K562 (cell line): ENCODE measurements at regions not wholly inside any gene's neighbourhood (a gene's known extent, or its start where the extent isn't known, plus 50 kb on each side); places are given as distances from the start of the nearest gene placed in this dataset.

Experiments used
- ATAC-seq: fragments of 200-7000 bp; cut with Tn5 transposase; 3 replicates; pipeline ENCODE4 v1.9.1; 2020; ENCODE audit warnings: moderate library complexity
- BruUV-seq: library from RNA; stranded (reverse); fragments of 400-500 nt; replicated peaks from 2 replicates; lab custom pipeline; 2021; lab: Mats Ljungman, UMichigan
- CTCF ChIA-PET: fragments of 300-600 bp; formaldehyde crosslinking; extraction: SDS; loops from one replicate; lab custom pipeline; 2021; ENCODE audit warnings: low intra/inter-chr PET ratio; lab: Yijun Ruan, JAX
- POLR2A ChIA-PET: fragments of 300-600, 350-650 bp; sonication (Branson Sonifier 250); formaldehyde crosslinking; extraction: SDS; loops from one replicate; lab custom pipeline; 2021; ENCODE audit warnings: antibody characterized with exemption, inconsistent platforms; lab: Yijun Ruan, JAX
- DNase-seq, 4 experiments: peaks; one replicate each; pipeline versions ENCODE4 v3.0.0 to v3.0.0-alpha.2; 2011 to 2018; ENCODE audit warnings: low spot score in 3 of 4, mixed read lengths in 3 of 4; ENCODE audit errors: extremely low read depth in 1 of 4
- FAIRE-seq: peaks from 2 replicates; lab custom pipeline; 2011; peaks lifted over from hg19 to GRCh38; lab: Jason Lieb, UNC
- H2AFZ ChIP-seq: 2 replicates; pipeline ENCODE4 v1.6.0; 2011; ENCODE audit warnings: low read depth, low read length, control low read depth, inconsistent platforms
- H3K27ac ChIP-seq: fragments of 200-600 bp; 3 replicates; pipeline ENCODE4 v1.8.0; 2011; ENCODE audit warnings: low read depth, mild to moderate bottlenecking, control low read depth, inconsistent platforms, low read length, moderate library complexity, mixed read lengths; ENCODE audit errors: extremely low read depth
- H3K27me3 ChIP-seq, 2 experiments: fragments of 300-600 bp in 1 of 2; 2 replicates in 1 of 2; 3 replicates in 1 of 2; pipeline versions ENCODE4 v1.6.0 to v1.8.0; 2011; ENCODE audit warnings: inconsistent platforms in 2 of 2, low read length in 2 of 2, mild to moderate bottlenecking in 1 of 2, mixed read lengths in 1 of 2, moderate library complexity in 1 of 2; ENCODE audit not compliant: control insufficient read depth in 2 of 2, insufficient read depth in 2 of 2
- H3K36me3 ChIP-seq: fragments of 300-600 bp; 3 replicates; pipeline ENCODE4 v1.8.0; 2011; ENCODE audit warnings: mild to moderate bottlenecking, low read length, inconsistent platforms; ENCODE audit not compliant: control insufficient read depth, insufficient read depth
- H3K4me1 ChIP-seq, 2 experiments: fragments of 200-600 bp in 1 of 2; replicated peaks in 1 of 2; 2 replicates in 1 of 2; 3 replicates in 1 of 2; pipeline versions ENCODE4 v1.5.1 to v1.8.0; 2011; ENCODE audit warnings: inconsistent platforms in 2 of 2, low read length in 2 of 2, mild to moderate bottlenecking in 1 of 2, mixed read lengths in 1 of 2, moderate library complexity in 1 of 2; ENCODE audit not compliant: control insufficient read depth in 2 of 2, insufficient read depth in 2 of 2
- H3K4me2 ChIP-seq: 2 replicates; pipeline ENCODE4 v1.6.1; 2011; ENCODE audit warnings: low read length, control low read depth, inconsistent platforms, mixed read lengths; ENCODE audit not compliant: insufficient read depth
- H3K4me3 ChIP-seq: fragments of 200-600 bp; sonication (generic), shearing (Covaris generic); 2 replicates; pipeline ENCODE4 v1.5.1; 2016; ENCODE audit warnings: control low read depth, inconsistent platforms
- H3K79me2 ChIP-seq: fragments of 200-600 bp; 3 replicates; pipeline ENCODE4 v1.8.0; 2011; ENCODE audit warnings: low read length, inconsistent platforms; ENCODE audit not compliant: control insufficient read depth, insufficient read depth
- H3K9ac ChIP-seq, 2 experiments: 2 replicates each; pipeline versions ENCODE4 v1.6.0 to v1.6.1; 2011; ENCODE audit warnings: low read depth in 2 of 2, low read length in 2 of 2, control low read depth in 1 of 2, inconsistent platforms in 1 of 2, mild to moderate bottlenecking in 1 of 2, mixed read lengths in 1 of 2; ENCODE audit not compliant: insufficient read depth in 1 of 2
- H3K9me1 ChIP-seq: one replicate; pipeline ENCODE4 v1.6.0; 2011; ENCODE audit warnings: inconsistent platforms, mild to moderate bottlenecking, low read length, moderate library complexity; ENCODE audit not compliant: control insufficient read depth, insufficient read depth
- H3K9me3 ChIP-seq: replicated peaks from 2 replicates; pipeline ENCODE4 v1.5.1; 2011; ENCODE audit warnings: low read depth, low read length, inconsistent platforms; ENCODE audit not compliant: control insufficient read depth, insufficient read depth
- H4K20me1 ChIP-seq: replicated peaks from 2 replicates; pipeline ENCODE4 v1.6.1; 2011; ENCODE audit warnings: low read length, inconsistent platforms, mixed read lengths; ENCODE audit not compliant: control insufficient read depth, insufficient read depth
- DACH1 ChIP-seq: fragments of 450-650 bp; IDR thresholded peaks from 2 replicates; pipeline ENCODE4 v1.6.1; 2018; ENCODE audit not compliant: partially characterized antibody
- DMBX1 ChIP-seq: fragments of 250-450 bp; sonication (Bioruptor Pico); IDR thresholded peaks from 2 replicates; pipeline ENCODE4 v1.8.0; 2022; ENCODE audit warnings: inconsistent platforms, mild to moderate bottlenecking, moderate library complexity, borderline replicate concordance
- ETS2 ChIP-seq: IDR thresholded peaks from 2 replicates; pipeline ENCODE4 v1.6.1; 2016; ENCODE audit warnings: borderline replicate concordance, missing genetic modification characterization, mild to moderate bottlenecking, moderate library complexity, missing compliant biosample characterization; ENCODE audit not compliant: poor library complexity, severe bottlenecking
- GATA2 ChIP-seq: sonication (generic); formaldehyde crosslinking; IDR thresholded peaks from 2 replicates; pipeline ENCODE4 v1.4.0; 2020; ENCODE audit warnings: mild to moderate bottlenecking, missing genetic modification reagents
- KLF6 ChIP-seq: fragments of 250-450 bp; sonication (Bioruptor Pico); IDR thresholded peaks from 2 replicates; pipeline ENCODE4 v1.4.0; 2020; ENCODE audit warnings: mild to moderate bottlenecking, moderate library complexity, borderline replicate concordance
- NCOR1 ChIP-seq: fragments of 450-650 bp; IDR thresholded peaks from 2 replicates; pipeline ENCODE4 v1.6.1; 2016; ENCODE audit warnings: mild to moderate bottlenecking, moderate library complexity
- PTBP1 ChIP-seq: fragments of 200-400 bp; formaldehyde crosslinking; IDR thresholded peaks from 2 replicates; pipeline ENCODE4 v1.6.1; 2017; ENCODE audit warnings: low read depth, low read length
- RAD51 ChIP-seq: fragments of 450-650 bp; IDR thresholded peaks from 2 replicates; pipeline ENCODE4 v1.7.1; 2016; ENCODE audit warnings: low read depth, mild to moderate bottlenecking, borderline replicate concordance
- SRSF1 ChIP-seq: fragments of 200-400 bp; formaldehyde crosslinking; IDR thresholded peaks from 2 replicates; pipeline ENCODE4 v1.6.1; 2017; ENCODE audit warnings: mild to moderate bottlenecking, low read depth, low read length, moderate library complexity
- STAT5B ChIP-seq: fragments of 250-450 bp; sonication (Bioruptor Pico); IDR thresholded peaks from 2 replicates; pipeline ENCODE4 v1.8.0; 2021; ENCODE audit warnings: mild to moderate bottlenecking, inconsistent platforms
- XRCC4 ChIP-seq: IDR thresholded peaks from one replicate; pipeline ENCODE4 v1.6.1; 2011; ENCODE audit not compliant: insufficient read depth, insufficient read length; ENCODE audit errors: extremely low read depth
- WGBS: fragments of 100-300 bp; shearing (Covaris generic); methylation state at CpG from one replicate; pipeline ENCODE4 v1.1.6; 2016; ENCODE audit warnings: low coverage, mixed read lengths; ENCODE audit not compliant: insufficient coverage; ENCODE audit errors: missing lambda C conversion rate; 5-methylcytosine and 5-hydroxymethylcytosine counted together
- in situ Hi-C: fragments of 300-500 bp; cut with MboI; formaldehyde crosslinking; loops from 4 replicates; pipeline ENCODE4 v1.15.0; 2018; ENCODE audit warnings: inconsistent platforms, mixed read lengths
- intact Hi-C: fragments of 100-400 bp; cut with micrococcal nuclease; formaldehyde crosslinking; loops from 2 replicates; pipeline ENCODE4 v1.14.2; 2022
- TF ChIP-seq, protein P1 (sequence below): fragments of 450-650 bp; IDR thresholded peaks from 2 replicates; pipeline ENCODE4 v1.6.1; 2018; ENCODE audit not compliant: partially characterized antibody
- TF ChIP-seq, protein P2 (sequence below): IDR thresholded peaks from 2 replicates; pipeline ENCODE4 v1.6.1; 2012; ENCODE audit warnings: low read depth, low read length, improper control_type of control experiment, borderline replicate concordance
- TF ChIP-seq, protein P3 (sequence below): sonication (generic); formaldehyde crosslinking; IDR thresholded peaks from 2 replicates; pipeline ENCODE4 v1.8.0; 2023; ENCODE audit warnings: mild to moderate bottlenecking, missing genetic modification reagents

DNA sequence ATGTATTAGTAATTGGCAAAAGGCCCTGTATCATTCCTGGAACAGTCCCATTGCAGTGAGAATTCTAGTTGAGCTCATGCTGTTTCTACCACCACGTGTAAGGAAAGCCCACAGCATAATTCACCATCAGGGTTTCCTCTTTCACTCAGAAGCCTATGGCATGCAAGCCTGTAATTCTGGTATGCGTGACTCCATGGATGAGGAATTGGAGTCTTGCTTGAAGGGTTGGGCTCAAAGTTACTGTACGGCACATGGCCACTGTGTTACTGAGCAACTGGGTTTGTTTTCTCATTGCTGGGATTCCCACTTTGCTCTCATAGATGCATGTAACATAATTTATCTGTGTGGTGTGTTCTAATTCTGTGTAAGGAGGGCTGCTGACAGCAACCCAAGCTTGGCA, 132.3 kb upstream of the NR3C2 start:
- no peaks in the 10 kb centered on the region for H3K4me1 ChIP-seq
- H3K9ac ChIP-seq = no peak overlapping the region
- no peaks in the 10 kb centered on the region for H3K9me1 ChIP-seq
- no peaks in the 10 kb centered on the region for H3K27me3 ChIP-seq
- BruUV-seq = no TSS peak
- no peaks in the 10 kb centered on the region for H3K9me3 ChIP-seq
- no peak overlapping the region for H3K4me2 ChIP-seq
- CTCF ChIA-PET = no interaction called here
- H3K79me2 ChIP-seq = no peaks in the 10 kb centered on the region
- no peaks in the 10 kb centered on the region for H3K36me3 ChIP-seq
- 0% methylated on average over 3 of the region's 3 CpGs for WGBS
- POLR2A ChIA-PET = no interaction called here
- H2AFZ ChIP-seq = no peak overlapping the region
- in situ Hi-C loops = no loop called here
- intact Hi-C loops = no loop called here
- ATAC-seq (no peak), FAIRE-seq (no peak), DNase-seq (no peak)
- H3K4me3 ChIP-seq = no peak overlapping the region
- H4K20me1 ChIP-seq = no peaks in the 10 kb centered on the region
- no peak overlapping the region for H3K27ac ChIP-seq
- no peak for TF ChIP-seq DACH1
- no peak for TF ChIP-seq NCOR1
- TF ChIP-seq ETS2 (tag) = no peak
- no peak for TF ChIP-seq GATA2
- TF ChIP-seq RAD51 = no peak
- TF ChIP-seq, protein P1, sequence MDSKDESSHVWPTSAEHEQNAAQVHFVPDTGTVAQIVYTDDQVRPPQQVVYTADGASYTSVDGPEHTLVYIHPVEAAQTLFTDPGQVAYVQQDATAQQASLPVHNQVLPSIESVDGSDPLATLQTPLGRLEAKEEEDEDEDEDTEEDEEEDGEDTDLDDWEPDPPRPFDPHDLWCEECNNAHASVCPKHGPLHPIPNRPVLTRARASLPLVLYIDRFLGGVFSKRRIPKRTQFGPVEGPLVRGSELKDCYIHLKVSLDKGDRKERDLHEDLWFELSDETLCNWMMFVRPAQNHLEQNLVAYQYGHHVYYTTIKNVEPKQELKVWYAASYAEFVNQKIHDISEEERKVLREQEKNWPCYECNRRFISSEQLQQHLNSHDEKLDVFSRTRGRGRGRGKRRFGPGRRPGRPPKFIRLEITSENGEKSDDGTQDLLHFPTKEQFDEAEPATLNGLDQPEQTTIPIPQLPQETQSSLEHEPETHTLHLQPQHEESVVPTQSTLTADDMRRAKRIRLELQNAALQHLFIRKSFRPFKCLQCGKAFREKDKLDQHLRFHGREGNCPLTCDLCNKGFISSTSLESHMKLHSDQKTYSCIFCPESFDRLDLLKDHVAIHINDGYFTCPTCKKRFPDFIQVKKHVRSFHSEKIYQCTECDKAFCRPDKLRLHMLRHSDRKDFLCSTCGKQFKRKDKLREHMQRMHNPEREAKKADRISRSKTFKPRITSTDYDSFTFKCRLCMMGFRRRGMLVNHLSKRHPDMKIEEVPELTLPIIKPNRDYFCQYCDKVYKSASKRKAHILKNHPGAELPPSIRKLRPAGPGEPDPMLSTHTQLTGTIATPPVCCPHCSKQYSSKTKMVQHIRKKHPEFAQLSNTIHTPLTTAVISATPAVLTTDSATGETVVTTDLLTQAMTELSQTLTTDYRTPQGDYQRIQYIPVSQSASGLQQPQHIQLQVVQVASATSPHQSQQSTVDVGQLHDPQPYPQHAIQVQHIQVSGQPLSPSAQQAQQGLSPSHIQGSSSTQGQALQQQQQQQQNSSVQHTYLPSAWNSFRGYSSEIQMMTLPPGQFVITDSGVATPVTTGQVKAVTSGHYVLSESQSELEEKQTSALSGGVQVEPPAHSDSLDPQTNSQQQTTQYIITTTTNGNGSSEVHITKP = no peak
- TF ChIP-seq SRSF1 = no peak
- TF ChIP-seq, protein P2, sequence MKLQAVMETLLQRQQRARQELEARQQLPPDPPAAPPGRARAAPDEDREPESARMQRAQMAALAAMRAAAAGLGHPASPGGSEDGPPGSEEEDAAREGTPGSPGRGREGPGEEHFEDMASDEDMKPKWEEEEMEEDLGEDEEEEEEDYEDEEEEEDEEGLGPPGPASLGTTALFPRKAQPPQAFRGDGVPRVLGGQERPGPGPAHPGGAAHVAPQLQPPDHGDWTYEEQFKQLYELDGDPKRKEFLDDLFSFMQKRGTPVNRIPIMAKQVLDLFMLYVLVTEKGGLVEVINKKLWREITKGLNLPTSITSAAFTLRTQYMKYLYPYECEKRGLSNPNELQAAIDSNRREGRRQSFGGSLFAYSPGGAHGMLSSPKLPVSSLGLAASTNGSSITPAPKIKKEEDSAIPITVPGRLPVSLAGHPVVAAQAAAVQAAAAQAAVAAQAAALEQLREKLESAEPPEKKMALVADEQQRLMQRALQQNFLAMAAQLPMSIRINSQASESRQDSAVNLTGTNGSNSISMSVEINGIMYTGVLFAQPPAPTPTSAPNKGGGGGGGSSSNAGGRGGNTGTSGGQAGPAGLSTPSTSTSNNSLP = no peak
- TF ChIP-seq, protein P3, sequence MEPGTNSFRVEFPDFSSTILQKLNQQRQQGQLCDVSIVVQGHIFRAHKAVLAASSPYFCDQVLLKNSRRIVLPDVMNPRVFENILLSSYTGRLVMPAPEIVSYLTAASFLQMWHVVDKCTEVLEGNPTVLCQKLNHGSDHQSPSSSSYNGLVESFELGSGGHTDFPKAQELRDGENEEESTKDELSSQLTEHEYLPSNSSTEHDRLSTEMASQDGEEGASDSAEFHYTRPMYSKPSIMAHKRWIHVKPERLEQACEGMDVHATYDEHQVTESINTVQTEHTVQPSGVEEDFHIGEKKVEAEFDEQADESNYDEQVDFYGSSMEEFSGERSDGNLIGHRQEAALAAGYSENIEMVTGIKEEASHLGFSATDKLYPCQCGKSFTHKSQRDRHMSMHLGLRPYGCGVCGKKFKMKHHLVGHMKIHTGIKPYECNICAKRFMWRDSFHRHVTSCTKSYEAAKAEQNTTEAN (CRISPR knock-in tag) = no peak
- no peak for TF ChIP-seq XRCC4
- TF ChIP-seq KLF6 (CRISPR knock-in tag) = no peak
- no peak for TF ChIP-seq PTBP1
- TF ChIP-seq DMBX1 (CRISPR knock-in tag) = no peak
- TF ChIP-seq STAT5B (CRISPR knock-in tag) = no peak
